ENCODE measurements at regions not wholly inside any gene's neighbourhood (a gene's known extent, or its start where the extent isn't known, plus 50 kb on each side); places are given as distances from the start of the nearest gene placed in this dataset.

- Histone ChIP-seq H3K27ac (ENCODE audit: low read depth, low read length, severe bottlenecking) (no peak overlapping the region), H3K4me3 (ENCODE audit: extremely low read depth, insufficient read depth, low read length, poor library complexity, severe bottlenecking) (no peak overlapping the region), H3K4me1 (ENCODE audit: control insufficient read depth, insufficient read depth, low read length, poor library complexity, severe bottlenecking) (no peaks in the 10 kb centered on the region), H3K36me3 (ENCODE audit: control insufficient read depth, insufficient read depth, low read length) (no peaks in the 10 kb centered on the region), H3K9me3 (ENCODE audit: control insufficient read depth, low read length) (no peaks in the 10 kb centered on the region)
- 83 to 97% methylated on average over 2 to 3 of the region's 5 CpGs for WGBS, 2 experiments (ENCODE audit: insufficient coverage in 2 of 2)
Observed at GRCh38 chr15:95538693-95539092, 791.8 kb upstream of the NR2F2 start.

- WGBS, 2 experiments (ENCODE audit: insufficient coverage in 2 of 2): 80 to 85% methylated on average over 7 of the region's 7 CpGs
- no peak overlapping the region for H3K4me3 ChIP-seq (ENCODE audit: extremely low read depth, insufficient read depth, low read length, poor library complexity, severe bottlenecking)
- no peaks in the 10 kb centered on the region for H3K4me1 ChIP-seq (ENCODE audit: control insufficient read depth, insufficient read depth, low read length, poor library complexity, severe bottlenecking)
- no peaks in the 10 kb centered on the region for H3K9me3 ChIP-seq (ENCODE audit: control insufficient read depth, low read length)
- H3K36me3 ChIP-seq (ENCODE audit: control insufficient read depth, insufficient read depth, low read length): no peaks in the 10 kb centered on the region
- no peak overlapping the region for H3K27ac ChIP-seq (ENCODE audit: low read depth, low read length, severe bottlenecking)
Observed at GRCh38 chr15:95541301-95541700, 789.2 kb upstream of the NR2F2 start.

DNA sequence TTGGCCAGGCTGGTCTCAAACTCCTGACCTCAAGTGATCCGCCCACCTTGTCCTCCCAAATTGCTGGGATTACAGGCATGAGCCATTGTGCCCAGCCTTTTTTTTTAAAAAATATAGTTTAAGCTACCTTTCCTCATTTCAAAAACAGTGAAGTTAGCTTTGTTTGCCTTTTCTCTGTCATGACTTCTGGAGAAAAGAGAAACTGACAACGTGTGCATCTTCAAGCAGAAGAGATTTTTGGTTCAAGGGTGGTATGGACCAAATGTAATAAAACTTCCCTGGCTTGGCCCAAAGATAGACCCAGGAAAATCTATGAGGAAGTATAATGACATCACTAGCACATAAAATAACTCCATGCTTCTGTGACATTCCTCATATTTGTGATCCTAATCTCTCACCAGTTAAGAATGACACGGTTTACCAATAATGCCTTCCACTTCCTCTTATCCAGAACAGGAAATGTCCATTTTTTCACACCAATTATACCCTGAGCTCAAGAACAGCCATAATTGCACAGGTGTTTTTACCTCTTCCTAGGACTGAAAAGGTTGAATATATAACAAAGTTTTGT is 781.2 kb upstream of the NR2F2 start:
- Histone ChIP-seq H3K27ac (ENCODE audit: low read depth, low read length, severe bottlenecking) (no peak overlapping the region), H3K4me1 (ENCODE audit: control insufficient read depth, insufficient read depth, low read length, poor library complexity, severe bottlenecking) (no peaks in the 10 kb centered on the region), H3K36me3 (ENCODE audit: control insufficient read depth, insufficient read depth, low read length) (no peaks in the 10 kb centered on the region), H3K4me3 (ENCODE audit: extremely low read depth, insufficient read depth, low read length, poor library complexity, severe bottlenecking) (no peak overlapping the region), H3K9me3 (ENCODE audit: control insufficient read depth, low read length) (no peaks in the 10 kb centered on the region)
- 92 to 96% methylated on average over 2 of the region's 3 CpGs for WGBS, 2 experiments (ENCODE audit: insufficient coverage in 2 of 2)

- WGBS, 2 experiments (ENCODE audit: insufficient coverage in 2 of 2): 95% methylated on average over 3 of the region's 4 CpGs; no CpG with 5 or more reads in 1 of the 2 experiments
- Histone ChIP-seq H3K4me3 (ENCODE audit: extremely low read depth, insufficient read depth, low read length, poor library complexity, severe bottlenecking) (no peak overlapping the region), H3K9me3 (ENCODE audit: control insufficient read depth, low read length) (no peaks in the 10 kb centered on the region)
Observed at GRCh38 chr15:95550702-95551101, 779.8 kb upstream of the NR2F2 start.

DNA sequence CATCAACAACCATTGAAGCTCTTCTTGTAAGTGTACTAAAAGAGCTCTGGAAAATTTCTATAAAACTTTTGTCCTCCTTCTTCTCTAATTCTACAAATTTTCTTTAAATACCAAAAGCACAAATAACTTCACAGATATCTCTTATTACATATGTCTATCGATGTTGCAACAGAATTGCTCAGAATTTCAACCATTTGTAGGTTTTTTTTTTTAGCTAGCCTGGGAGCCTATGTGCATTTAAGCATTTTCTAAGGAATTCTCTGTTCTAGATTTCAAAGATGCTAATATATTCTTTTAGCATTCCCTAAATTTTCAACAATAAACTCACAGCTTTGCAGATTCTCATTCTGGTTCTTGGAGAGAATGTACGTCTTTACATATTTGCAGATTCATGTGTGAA is 774.3 kb upstream of the NR2F2 start:
- H3K36me3 ChIP-seq (ENCODE audit: control insufficient read depth, insufficient read depth, low read length): no peaks in the 10 kb centered on the region
- WGBS, 2 experiments (ENCODE audit: insufficient coverage in 2 of 2): 100% methylated on average over 2 of the region's 2 CpGs; no CpG with 5 or more reads in 1 of the 2 experiments
- peak overlapping the region; percentile 72 for H3K27ac ChIP-seq (ENCODE audit: low read depth, low read length, severe bottlenecking)

More at GRCh38 chr15:95550702-95551101, 779.8 kb upstream of the NR2F2 start:
- Histone ChIP-seq H3K27ac (ENCODE audit: low read depth, low read length, severe bottlenecking) (no peak overlapping the region), H3K4me1 (ENCODE audit: control insufficient read depth, insufficient read depth, low read length, poor library complexity, severe bottlenecking) (no peaks in the 10 kb centered on the region), H3K36me3 (ENCODE audit: control insufficient read depth, insufficient read depth, low read length) (no peaks in the 10 kb centered on the region)

DNA sequence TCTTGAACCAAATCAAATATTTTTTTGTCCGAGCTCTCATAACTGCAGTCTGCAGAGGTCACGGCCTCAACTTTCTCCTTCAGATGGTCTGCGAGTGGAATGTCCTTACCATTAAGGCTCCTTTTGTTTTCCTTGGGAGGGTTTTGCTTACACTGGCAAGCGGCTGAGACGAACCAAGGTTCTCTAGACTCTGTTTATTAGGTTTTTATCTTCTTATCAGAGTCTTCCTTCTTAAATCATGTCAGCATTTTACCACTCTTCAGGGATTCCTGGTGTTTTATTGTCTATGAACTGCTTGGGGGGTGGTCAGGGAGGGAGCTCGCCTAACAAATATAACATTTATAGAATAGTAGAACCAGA is 773.7 kb upstream of the NR2F2 start:
- Histone ChIP-seq H3K4me3 (ENCODE audit: extremely low read depth, insufficient read depth, low read length, poor library complexity, severe bottlenecking) (no peak overlapping the region), H3K36me3 (ENCODE audit: control insufficient read depth, insufficient read depth, low read length) (no peaks in the 10 kb centered on the region), H3K9me3 (ENCODE audit: control insufficient read depth, low read length) (no peaks in the 10 kb centered on the region), H3K4me1 (ENCODE audit: control insufficient read depth, insufficient read depth, low read length, poor library complexity, severe bottlenecking) (peaks cover 34% of the 10 kb centered on the region), H3K27ac (ENCODE audit: low read depth, low read length, severe bottlenecking) (peak overlapping the region; percentile 97)
- WGBS, 2 experiments (ENCODE audit: insufficient coverage in 2 of 2): 75 to 90% methylated on average over 2 to 3 of the region's 6 CpGs

More for the DNA sequence above, 774.3 kb upstream of the NR2F2 start:
- H3K9me3 ChIP-seq (ENCODE audit: control insufficient read depth, low read length): no peaks in the 10 kb centered on the region
- peaks cover 34% of the 10 kb centered on the region for H3K4me1 ChIP-seq (ENCODE audit: control insufficient read depth, insufficient read depth, low read length, poor library complexity, severe bottlenecking)
- no peak overlapping the region for H3K4me3 ChIP-seq (ENCODE audit: extremely low read depth, insufficient read depth, low read length, poor library complexity, severe bottlenecking)

DNA sequence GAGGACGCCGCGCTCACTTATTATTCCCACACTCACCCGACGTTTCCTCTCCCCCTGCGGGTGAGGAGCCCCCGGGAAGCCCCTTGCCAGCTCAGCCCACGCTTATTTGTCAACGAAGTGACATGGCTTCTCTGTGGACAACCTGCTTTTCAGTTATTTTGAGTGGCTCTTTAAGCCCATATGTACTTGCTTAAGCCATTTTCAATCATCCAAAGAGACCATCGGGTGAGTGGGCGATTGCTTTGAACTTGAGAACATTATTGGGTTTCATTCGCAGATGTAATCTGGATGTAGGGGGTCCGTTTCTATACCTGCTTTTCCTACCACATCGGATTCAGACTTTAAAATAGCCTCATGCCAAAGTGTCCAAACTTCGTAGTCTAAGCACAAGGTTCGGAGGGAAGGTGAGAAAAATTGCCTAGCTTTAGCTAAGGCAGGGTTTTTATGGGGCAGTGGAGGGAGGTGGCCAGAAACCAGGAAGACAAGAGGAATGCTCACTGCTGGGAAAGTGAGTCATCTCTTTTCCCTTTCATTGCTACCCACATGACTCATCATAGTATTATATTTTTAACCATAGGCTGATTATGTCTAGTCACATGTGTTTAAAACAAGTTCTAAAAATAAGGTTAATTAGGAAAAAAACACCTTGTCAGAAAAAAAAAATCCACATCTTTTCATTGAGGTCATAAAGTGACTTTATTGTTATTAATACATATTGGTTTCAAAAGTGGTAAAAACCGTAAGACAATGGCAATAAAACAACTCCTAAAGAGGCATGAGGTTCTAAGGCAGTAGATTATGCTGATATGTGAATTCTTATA is 773.1 kb upstream of the NR2F2 start:
- Histone ChIP-seq H3K36me3 (ENCODE audit: control insufficient read depth, insufficient read depth, low read length) (no peaks in the 10 kb centered on the region), H3K27ac (ENCODE audit: low read depth, low read length, severe bottlenecking) (peak overlapping the region; percentile 97), H3K4me3 (ENCODE audit: extremely low read depth, insufficient read depth, low read length, poor library complexity, severe bottlenecking) (no peak overlapping the region), H3K4me1 (ENCODE audit: control insufficient read depth, insufficient read depth, low read length, poor library complexity, severe bottlenecking) (peaks cover 34% of the 10 kb centered on the region), H3K9me3 (ENCODE audit: control insufficient read depth, low read length) (no peaks in the 10 kb centered on the region)
- 80 to 83% methylated on average over 10 to 11 of the region's 17 CpGs for WGBS, 2 experiments (ENCODE audit: insufficient coverage in 2 of 2)

DNA sequence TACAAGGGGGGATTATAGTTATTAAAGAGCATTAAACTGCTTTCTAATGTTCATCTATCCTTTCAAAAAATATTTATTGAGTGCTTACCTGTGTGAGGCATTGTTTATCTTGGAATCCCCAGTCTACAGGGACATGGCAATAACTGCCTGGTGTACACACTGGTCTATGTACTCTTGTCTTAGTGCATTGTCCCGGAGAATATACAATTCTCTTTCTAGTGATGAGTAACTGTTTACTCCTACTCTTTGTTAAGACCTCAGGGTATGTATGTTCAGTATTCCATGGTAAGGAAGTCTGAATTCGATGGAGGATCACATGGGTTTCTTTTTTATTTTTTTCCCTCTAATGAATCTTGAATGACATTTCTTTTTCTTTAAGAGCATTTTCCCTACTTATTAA is 772.4 kb upstream of the NR2F2 start:
- peak overlapping the region; percentile 97 for H3K27ac ChIP-seq (ENCODE audit: low read depth, low read length, severe bottlenecking)
- H3K4me1 ChIP-seq (ENCODE audit: control insufficient read depth, insufficient read depth, low read length, poor library complexity, severe bottlenecking): peaks cover 34% of the 10 kb centered on the region
- no peak overlapping the region for H3K4me3 ChIP-seq (ENCODE audit: extremely low read depth, insufficient read depth, low read length, poor library complexity, severe bottlenecking)
- WGBS, 2 experiments (ENCODE audit: insufficient coverage in 2 of 2): no CpG with 5 or more reads among the region's 2 CpGs
- H3K36me3 ChIP-seq (ENCODE audit: control insufficient read depth, insufficient read depth, low read length): no peaks in the 10 kb centered on the region
- no peaks in the 10 kb centered on the region for H3K9me3 ChIP-seq (ENCODE audit: control insufficient read depth, low read length)

DNA sequence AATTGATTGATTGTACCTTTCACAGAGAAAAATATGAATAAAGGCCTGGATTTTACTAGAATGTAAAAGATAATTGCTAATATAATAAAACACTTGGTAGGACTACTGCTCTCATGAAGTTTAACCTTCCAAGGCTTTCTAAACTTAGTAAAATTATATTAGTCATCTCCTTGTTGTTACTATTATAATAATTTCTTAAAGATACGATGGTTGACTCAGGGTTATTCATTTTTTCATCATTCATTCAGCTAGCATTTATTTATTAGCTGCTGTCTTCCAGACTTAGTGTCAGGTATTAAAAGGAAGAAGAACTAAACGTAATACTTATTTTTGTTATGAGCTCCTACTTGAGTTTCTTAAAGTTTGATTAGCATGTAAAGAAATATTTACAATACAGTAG is 771.6 kb upstream of the NR2F2 start:
- H3K4me1 ChIP-seq (ENCODE audit: control insufficient read depth, insufficient read depth, low read length, poor library complexity, severe bottlenecking): peaks cover 34% of the 10 kb centered on the region
- WGBS, 2 experiments (ENCODE audit: insufficient coverage in 2 of 2): no CpG with 5 or more reads among the region's 2 CpGs
- H3K36me3 ChIP-seq (ENCODE audit: control insufficient read depth, insufficient read depth, low read length): no peaks in the 10 kb centered on the region
- H3K27ac ChIP-seq (ENCODE audit: low read depth, low read length, severe bottlenecking): peak overlapping the region; percentile 94
- no peak overlapping the region for H3K4me3 ChIP-seq (ENCODE audit: extremely low read depth, insufficient read depth, low read length, poor library complexity, severe bottlenecking)
- H3K9me3 ChIP-seq (ENCODE audit: control insufficient read depth, low read length): no peaks in the 10 kb centered on the region

GRCh38 chr15:95559875-95560394 is 770.6 kb upstream of the NR2F2 start:
- H3K36me3 ChIP-seq (ENCODE audit: control insufficient read depth, insufficient read depth, low read length): no peaks in the 10 kb centered on the region
- H3K4me3 ChIP-seq (ENCODE audit: extremely low read depth, insufficient read depth, low read length, poor library complexity, severe bottlenecking): no peak overlapping the region
- H3K4me1 ChIP-seq (ENCODE audit: control insufficient read depth, insufficient read depth, low read length, poor library complexity, severe bottlenecking): peaks cover 34% of the 10 kb centered on the region
- WGBS, 2 experiments (ENCODE audit: insufficient coverage in 2 of 2): 18 to 50% methylated on average over 2 of the region's 7 CpGs
- H3K27ac ChIP-seq (ENCODE audit: low read depth, low read length, severe bottlenecking): peak overlapping the region; percentile 94
- no peaks in the 10 kb centered on the region for H3K9me3 ChIP-seq (ENCODE audit: control insufficient read depth, low read length)

GRCh38 chr15:95561463-95561862 is 769.0 kb upstream of the NR2F2 start:
- H3K4me3 ChIP-seq (ENCODE audit: extremely low read depth, insufficient read depth, low read length, poor library complexity, severe bottlenecking): no peak overlapping the region
- WGBS, 2 experiments (ENCODE audit: insufficient coverage in 2 of 2): 41 to 43% methylated on average over 2 of the region's 2 CpGs

More at GRCh38 chr15:95561463-95561862, 769.0 kb upstream of the NR2F2 start:
- Histone ChIP-seq H3K36me3 (ENCODE audit: control insufficient read depth, insufficient read depth, low read length) (no peaks in the 10 kb centered on the region), H3K9me3 (ENCODE audit: control insufficient read depth, low read length) (no peaks in the 10 kb centered on the region), H3K4me1 (ENCODE audit: control insufficient read depth, insufficient read depth, low read length, poor library complexity, severe bottlenecking) (peaks cover 31% of the 10 kb centered on the region), H3K27ac (ENCODE audit: low read depth, low read length, severe bottlenecking) (no peak overlapping the region)
